Fibroblast of lung (primary cell): ENCODE measurements at regions not wholly inside any gene's neighbourhood (a gene's known extent, or its start where the extent isn't known, plus 50 kb on each side); places are given as distances from the start of the nearest gene placed in this dataset.
"Not testable (repeated sequence)": the region's sequence is repeated elsewhere in the genome, so short reads cannot be mapped to it uniquely, and the experiment has no call there.

Experiments
- DNase-seq, 2 donors: peaks; one replicate each; pipeline versions ENCODE4 v3.0.0 to v3.0.0-alpha.2; 2010; ENCODE audit warnings: low read depth in 2 of 2
- H2AFZ ChIP-seq: 2 replicates; pipeline ENCODE4 v1.5.1; 2012; ENCODE audit warnings: low read length, control low read depth, inconsistent platforms
- H3K27ac ChIP-seq: 2 replicates; pipeline ENCODE4 v1.5.1; 2011; ENCODE audit warnings: low read length, control low read depth; ENCODE audit not compliant: insufficient read depth
- H3K27me3 ChIP-seq: 2 replicates; pipeline ENCODE4 v1.5.1; 2011; ENCODE audit warnings: mild to moderate bottlenecking, low read length; ENCODE audit not compliant: control insufficient read depth, insufficient read depth
- H3K36me3 ChIP-seq: 2 replicates; pipeline ENCODE4 v1.5.1; 2011; ENCODE audit warnings: low read length; ENCODE audit not compliant: control insufficient read depth, insufficient read depth
- H3K4me1 ChIP-seq: 2 replicates; pipeline ENCODE4 v1.5.1; 2011; ENCODE audit warnings: low read length; ENCODE audit not compliant: control insufficient read depth, insufficient read depth; ENCODE audit errors: extremely low read depth
- H3K4me2 ChIP-seq: 2 replicates; pipeline ENCODE4 v1.5.1; 2011; ENCODE audit warnings: low read length, control low read depth; ENCODE audit not compliant: insufficient read depth; ENCODE audit errors: extremely low read depth
- H3K4me3 ChIP-seq, 4 experiments: fragments of 200-600 bp in 1 of 4; sonication (generic) in 1 of 4; replicated peaks in 1 of 4; 2 replicates each; pipeline ENCODE4 v1.5.1; 2011 to 2016; ENCODE audit warnings: low read length in 4 of 4, low read depth in 3 of 4, mild to moderate bottlenecking in 3 of 4, control low read depth in 2 of 4, inconsistent platforms in 1 of 4, mixed read lengths in 1 of 4; ENCODE audit not compliant: insufficient read depth in 1 of 4; ENCODE audit errors: control extremely low read depth in 1 of 4
- H3K79me2 ChIP-seq: 2 replicates; pipeline ENCODE4 v1.5.1; 2012; ENCODE audit warnings: mild to moderate bottlenecking, low read length, inconsistent platforms; ENCODE audit not compliant: control insufficient read depth, insufficient read depth
- H3K9ac ChIP-seq: 2 replicates; pipeline ENCODE4 v1.5.1; 2011; ENCODE audit warnings: mild to moderate bottlenecking, low read length, control low read depth; ENCODE audit not compliant: insufficient read depth
- H3K9me3 ChIP-seq: 2 replicates; pipeline ENCODE4 v1.5.1; 2012; ENCODE audit warnings: low read depth, low read length; ENCODE audit not compliant: control insufficient read depth, insufficient read depth
- H4K20me1 ChIP-seq: 2 replicates; pipeline ENCODE4 v1.5.1; 2011; ENCODE audit warnings: low read length; ENCODE audit not compliant: control insufficient read depth, insufficient read depth; ENCODE audit errors: extremely low read depth
- CTCF ChIP-seq, 2 donors: IDR thresholded peaks in 1 of 2; conservative IDR thresholded peaks in 1 of 2; 1 replicate in 1 of 2; 2 replicates in 1 of 2; pipeline ENCODE4 v1.5.1; 2011 to 2012; ENCODE audit warnings: low read length in 2 of 2, control low read depth in 1 of 2, inconsistent platforms in 1 of 2, low read depth in 1 of 2, mild to moderate bottlenecking in 1 of 2
- EZH2 ChIP-seq: IDR thresholded peaks from 2 replicates; pipeline ENCODE4 v1.5.1; 2012; ENCODE audit warnings: low read length, control low read depth, mild to moderate bottlenecking; ENCODE audit errors: missing control alignments

- DNase-seq, result no peak
- TF ChIP-seq EZH2 (no peak), CTCF (conservative IDR thresholded peaks at IDR 0.05 in 1 of 2, IDR thresholded peaks at IDR 0.05 in 1 of 2; ENCODE audit: low read depth in 1 of 2, low read length in 2 of 2) (no peak)
- Histone ChIP-seq H3K4me2 (no peak overlapping the region), H3K27me3 (no peaks in the 10 kb centered on the region), H3K27ac (no peak overlapping the region), H4K20me1 (no peaks in the 10 kb centered on the region), H3K36me3 (no peaks in the 10 kb centered on the region), H3K4me1 (no peaks in the 10 kb centered on the region), H3K79me2 (no peaks in the 10 kb centered on the region), H3K4me3 (no peak overlapping the region), H2AFZ (no peak overlapping the region), H3K9me3 (no peaks in the 10 kb centered on the region), H3K9ac (no peak overlapping the region)
These were observed 139.7 kb upstream of the MAN2A1 start for GRCh38 chr5:109550077-109550476.

DNA sequence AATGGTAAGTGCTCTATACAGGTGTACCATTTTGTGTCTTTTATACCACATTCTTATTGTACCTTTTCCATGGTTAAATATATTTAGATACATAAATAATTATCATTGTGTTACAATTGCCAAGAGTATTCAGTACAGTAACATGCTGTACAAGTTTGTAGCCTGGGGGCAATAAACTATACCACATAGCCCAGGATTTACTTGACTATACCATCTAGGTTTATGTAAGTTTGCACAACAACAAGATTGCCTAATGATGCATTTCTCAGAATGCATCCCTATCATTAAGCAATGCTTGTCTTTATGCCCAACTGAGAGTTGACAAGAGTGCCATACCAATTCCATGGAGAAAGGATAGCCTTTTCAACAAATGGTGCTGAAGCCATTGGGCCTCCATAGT is 136.7 kb upstream of the PJA2 start:
- Histone ChIP-seq H3K27ac (no peak overlapping the region), H3K4me1 (no peaks in the 10 kb centered on the region), H3K4me2 (no peak overlapping the region), H3K9ac (no peak overlapping the region), H2AFZ (no peak overlapping the region), H4K20me1 (no peaks in the 10 kb centered on the region), H3K9me3 (no peaks in the 10 kb centered on the region), H3K36me3 (no peaks in the 10 kb centered on the region), H3K4me3 (no peak overlapping the region), H3K79me2 (no peaks in the 10 kb centered on the region), H3K27me3 (no peaks in the 10 kb centered on the region)
- TF ChIP-seq CTCF (conservative IDR thresholded peaks at IDR 0.05 in 1 of 2, IDR thresholded peaks at IDR 0.05 in 1 of 2; ENCODE audit: low read depth in 1 of 2, low read length in 2 of 2) (no peak), EZH2 (no peak)
- DNase-seq, result no peak

DNA sequence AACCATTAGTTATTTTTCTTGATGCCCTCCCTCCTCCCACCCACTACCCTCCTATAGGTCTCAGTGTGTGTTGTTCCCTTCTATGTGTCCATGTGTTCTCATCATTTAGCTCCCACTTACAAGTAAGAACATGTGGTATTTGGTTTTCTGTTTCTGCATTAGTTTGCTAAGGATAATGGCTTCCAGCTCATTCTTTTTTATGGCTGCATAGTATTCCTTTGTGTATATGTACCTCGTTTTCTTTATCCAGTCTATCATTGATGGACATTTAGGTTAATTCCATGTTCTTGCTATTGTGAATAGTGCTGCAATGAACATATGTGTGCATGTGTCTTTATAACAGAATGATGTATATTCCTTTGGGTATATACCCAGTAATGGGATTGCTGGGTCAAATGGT is 135.1 kb upstream of the PJA2 start:
- H3K4me1 ChIP-seq, H3K4me2 ChIP-seq, DNase-seq, H2AFZ ChIP-seq, H3K27me3 ChIP-seq, H3K9ac ChIP-seq, H3K27ac ChIP-seq, H4K20me1 ChIP-seq, H3K79me2 ChIP-seq, H3K36me3 ChIP-seq, H3K4me3 ChIP-seq, H3K9me3 ChIP-seq: not testable (repeated sequence)

GRCh38 chr5:109538692-109539091 is 128.9 kb upstream of the PJA2 start:
- not testable (repeated sequence) for H3K4me2 ChIP-seq

DNA sequence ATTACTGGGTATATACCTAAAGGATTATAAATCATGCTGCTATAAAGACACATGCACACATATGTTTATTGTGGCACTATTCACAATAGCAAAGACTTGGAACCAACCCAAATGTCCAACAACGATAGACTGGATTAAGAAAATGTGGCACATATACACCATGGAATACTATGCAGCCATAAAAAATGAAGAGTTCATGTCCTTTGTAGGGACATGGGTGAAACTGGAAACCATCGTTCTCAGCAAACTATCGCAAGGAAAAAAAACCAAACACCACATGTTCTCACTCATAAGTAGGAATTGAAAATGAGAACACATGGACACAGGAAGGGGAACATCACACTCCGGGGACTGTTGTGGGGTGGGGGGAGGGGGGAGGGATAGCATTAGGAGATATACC is 125.3 kb upstream of the PJA2 start:
- H3K27ac ChIP-seq, H4K20me1 ChIP-seq, H3K4me3 ChIP-seq, H3K36me3 ChIP-seq, H3K4me2 ChIP-seq, H3K9ac ChIP-seq, H2AFZ ChIP-seq, H3K27me3 ChIP-seq, DNase-seq, H3K79me2 ChIP-seq, H3K4me1 ChIP-seq, H3K9me3 ChIP-seq: not testable (repeated sequence)

More at GRCh38 chr5:109538692-109539091, 128.9 kb upstream of the PJA2 start:
- H4K20me1 ChIP-seq, H3K9ac ChIP-seq, H3K36me3 ChIP-seq, H3K9me3 ChIP-seq, H3K79me2 ChIP-seq, H3K27me3 ChIP-seq, H3K4me3 ChIP-seq, H3K4me1 ChIP-seq, H2AFZ ChIP-seq, H3K27ac ChIP-seq, DNase-seq: not testable (repeated sequence)
